Spleen (tissue), 7 donors: ENCODE measurements at regions not wholly inside any gene's neighbourhood (a gene's known extent, or its start where the extent isn't known, plus 50 kb on each side); places are given as distances from the start of the nearest gene placed in this dataset.

Experiments
- CTCF ChIP-seq, 11 experiments: fragments of 200-600 bp in 7 of 11; fragments of 450-650 bp in 4 of 11; sonication (generic) in 4 of 11; IDR thresholded peaks in 8 of 11; conservative IDR thresholded peaks in 3 of 11; 1 replicate in 7 of 11; 2 replicates in 4 of 11; pipeline versions ENCODE4 v1.4.0 to v1.8.0; 2016 to 2021; ENCODE audit warnings: antibody characterized with exemption in 11 of 11, inconsistent platforms in 4 of 11, mild to moderate bottlenecking in 1 of 11
- POLR2AphosphoS5 ChIP-seq, 3 donors: sonication (generic); formaldehyde crosslinking; IDR thresholded peaks; one replicate each; pipeline ENCODE4 v1.5.1; 2017; ENCODE audit warnings: antibody characterized with exemption in 3 of 3
- donor health status: DM: no; HTN: no; CAD: no; lungs with moderate emphysema.
- donor health status: DM: no; HTN: no; CAD: no.
- donor health status: DM: no; HTN: no; CAD: no.

- no peak for TF ChIP-seq CTCF (IDR thresholded peaks at IDR 0.05 in 8 of 11, conservative IDR thresholded peaks at IDR 0.05 in 3 of 11)
- no peak for TF ChIP-seq POLR2AphosphoS5 (IDR thresholded peaks at IDR 0.05)
Observed at GRCh38 chr7:35516498-35516897, 178.4 kb downstream of the HERPUD2 start.
